Astrocyte (in vitro differentiated cells and primary cell): ENCODE measurements at regions not wholly inside any gene's neighbourhood (a gene's known extent, or its start where the extent isn't known, plus 50 kb on each side); places are given as distances from the start of the nearest gene placed in this dataset.

Experiments used
- CTCF ChIP-seq: IDR thresholded peaks from 2 replicates; pipeline ENCODE4 v1.5.1; 2011; ENCODE audit warnings: low read depth, mild to moderate bottlenecking, inconsistent platforms, low read length, moderate library complexity; ENCODE audit not compliant: insufficient read depth
- EZH2 ChIP-seq: IDR thresholded peaks from 2 replicates; pipeline ENCODE4 v1.6.1; 2012; ENCODE audit warnings: mild to moderate bottlenecking, low read length, inconsistent platforms; ENCODE audit not compliant: insufficient read depth

- TF ChIP-seq CTCF: no peak
- TF ChIP-seq EZH2: no peak
These were observed 103.5 kb downstream of the RPS24 start for GRCh38 chr10:78137147-78137546.
